AG04449 (cell line): ENCODE measurements at regions not wholly inside any gene's neighbourhood (a gene's known extent, or its start where the extent isn't known, plus 50 kb on each side); places are given as distances from the start of the nearest gene placed in this dataset.

Source experiments
- CTCF ChIA-PET: fragments of 350-600 bp; formaldehyde crosslinking; extraction: SDS; loops from one replicate; lab custom pipeline; 2021; ENCODE audit warnings: antibody characterized with exemption; lab: Yijun Ruan, JAX
- POLR2A ChIA-PET: fragments of 400-600, 350-600 bp; formaldehyde crosslinking; extraction: SDS; loops from one replicate; lab custom pipeline; 2020; ENCODE audit warnings: antibody characterized with exemption, inconsistent platforms; lab: Yijun Ruan, JAX
- DNase-seq: peaks from one replicate; pipeline ENCODE4 v3.0.0-alpha.2; 2010; ENCODE audit warnings: low read depth, low spot score
- H3K4me3 ChIP-seq: 2 replicates; pipeline ENCODE4 v1.5.1; 2011; ENCODE audit warnings: low read depth, mild to moderate bottlenecking, control low read depth, low read length
- CTCF ChIP-seq: IDR thresholded peaks from one replicate; pipeline ENCODE4 v1.5.1; 2011; ENCODE audit warnings: mild to moderate bottlenecking, moderate library complexity, low read length, control low read depth, inconsistent platforms; ENCODE audit not compliant: insufficient read depth; ENCODE audit errors: missing control alignments

- no peak for DNase-seq
- no peak overlapping the region for H3K4me3 ChIP-seq
- ChIA-PET CTCF (no interaction called here), POLR2A (no interaction called here)
- no peak for TF ChIP-seq CTCF
Measured at GRCh38 chr6:128676456-128676855, 156.1 kb upstream of the PTPRK start.

GRCh38 chr6:128672023-128672422 lies 151.6 kb upstream of the PTPRK start:
- CTCF ChIA-PET, result interaction anchor here (1.3 to 1.5 kb wide), 2 partner anchors 11 to 59 kb away, joined by 3 read pairs; no protein-coding TSS in a partner anchor
- POLR2A ChIA-PET, result no interaction called here
- no peak for DNase-seq
- no peak overlapping the region for H3K4me3 ChIP-seq
- TF ChIP-seq CTCF, result no peak

GRCh38 chr6:128667339-128667858 lies 147.0 kb upstream of the PTPRK start:
- no peak overlapping the region for H3K4me3 ChIP-seq
- no peak for TF ChIP-seq CTCF
- no peak for DNase-seq
- ChIA-PET CTCF (interaction anchor here (0.9 to 1.2 kb wide), 2 partner anchors 9 to 11 kb away, joined by 3 to 4 read pairs; no protein-coding TSS in a partner anchor), POLR2A (no interaction called here)

- POLR2A ChIA-PET, result no interaction called here
- CTCF ChIA-PET, result no interaction called here
- TF ChIP-seq CTCF, result no peak
- DNase-seq, result no peak
- no peak overlapping the region for H3K4me3 ChIP-seq
Measured at GRCh38 chr6:128666405-128666804, 146.0 kb upstream of the PTPRK start.

- POLR2A ChIA-PET, result no interaction called here
- H3K4me3 ChIP-seq, result no peak overlapping the region
- DNase-seq, result no peak
- no peak for TF ChIP-seq CTCF
- CTCF ChIA-PET, result no interaction called here
Measured at GRCh38 chr6:128663238-128663637, 142.8 kb upstream of the PTPRK start.

GRCh38 chr6:128659878-128660622 lies 139.7 kb upstream of the PTPRK start:
- ChIA-PET POLR2A (no interaction called here), CTCF (no interaction called here)
- no peak for TF ChIP-seq CTCF
- DNase-seq, result no peak
- no peak overlapping the region for H3K4me3 ChIP-seq
